ENCODE measurements at regions not wholly inside any gene's neighbourhood (a gene's known extent, or its start where the extent isn't known, plus 50 kb on each side); places are given as distances from the start of the nearest gene placed in this dataset.

GRCh38 chr13:91142572-91142971 is 204.9 kb upstream of the MIR17HG start:
- DNase-seq = no peak

- DNase-seq = no peak
Observed at GRCh38 chr13:91144054-91144453, 203.4 kb upstream of the MIR17HG start.

GRCh38 chr13:91144486-91144885 is 203.0 kb upstream of the MIR17HG start:
- no peak for DNase-seq

- no peak for DNase-seq
Observed at GRCh38 chr13:91145571-91146205, 201.8 kb upstream of the MIR17HG start.

- no peak for DNase-seq
Observed at GRCh38 chr13:91146601-91147000, 200.9 kb upstream of the MIR17HG start.

- DNase-seq = no peak
Observed at GRCh38 chr13:91148098-91148497, 199.4 kb upstream of the MIR17HG start.

GRCh38 chr13:91151921-91152320 is 195.6 kb upstream of the MIR17HG start:
- no peak for DNase-seq

GRCh38 chr13:91153372-91153771 is 194.1 kb upstream of the MIR17HG start:
- no peak for DNase-seq

GRCh38 chr13:91154558-91155353 is 192.7 kb upstream of the MIR17HG start:
- DNase-seq = no peak

- DNase-seq = no peak
Observed at GRCh38 chr13:91155512-91156114, 191.9 kb upstream of the MIR17HG start.

GRCh38 chr13:91157273-91158016 is 190.0 kb upstream of the MIR17HG start:
- no peak for DNase-seq

GRCh38 chr13:91158017-91158395 is 189.5 kb upstream of the MIR17HG start:
- DNase-seq = no peak

GRCh38 chr13:91162180-91162579 is 185.3 kb upstream of the MIR17HG start:
- DNase-seq = no peak

GRCh38 chr13:91162589-91162988 is 184.9 kb upstream of the MIR17HG start:
- no peak for DNase-seq

GRCh38 chr13:91165758-91166157 is 181.7 kb upstream of the MIR17HG start:
- no peak for DNase-seq

- no peak for DNase-seq
Observed at GRCh38 chr13:91166714-91167511, 180.6 kb upstream of the MIR17HG start.

- no peak for DNase-seq
Observed at GRCh38 chr13:91167706-91168385, 179.6 kb upstream of the MIR17HG start.

- DNase-seq = no peak
Observed at GRCh38 chr13:91168386-91168711, 179.1 kb upstream of the MIR17HG start.

- no peak for DNase-seq
Observed at GRCh38 chr13:91169321-91170050, 178.0 kb upstream of the MIR17HG start.

GRCh38 chr13:91172160-91172559 is 175.3 kb upstream of the MIR17HG start:
- no peak for DNase-seq

- DNase-seq = no peak
Observed at GRCh38 chr13:91174886-91175501, 172.5 kb upstream of the MIR17HG start.
